CD4-positive, alpha-beta T cell (primary cell): ENCODE measurements at regions not wholly inside any gene's neighbourhood (a gene's known extent, or its start where the extent isn't known, plus 50 kb on each side); places are given as distances from the start of the nearest gene placed in this dataset.

Source experiments
- ATAC-seq: fragments of 200-7000 bp; cut with Tn5 transposase; one replicate; pipeline ENCODE4 v1.10.0; 2022; ENCODE audit warnings: mild to moderate bottlenecking; ENCODE audit not compliant: poor library complexity
- CTCF ChIA-PET: fragments of 350-600 bp; sonication (Branson Sonifier 250); formaldehyde crosslinking; loops from one replicate; lab custom pipeline; 2021; ENCODE audit warnings: antibody characterized with exemption, inconsistent platforms; lab: Charles Lee
- POLR2A ChIA-PET: fragments of 350-600 bp; sonication (Branson Sonifier 250); formaldehyde crosslinking; loops from one replicate; lab custom pipeline; 2021; ENCODE audit warnings: antibody characterized with exemption, inconsistent platforms; lab: Charles Lee
- DNase-seq, 14 experiments: peaks; one replicate each; pipeline ENCODE4 v3.0.0-alpha.2; 2013 to 2020; ENCODE audit warnings: mixed read lengths in 2 of 14
- H3K27ac ChIP-seq, 2 donors: one replicate each; pipeline versions ENCODE4 v1.5.1 to v1.7.0; 2013; ENCODE audit warnings: low read length in 2 of 2, low read depth in 1 of 2, mild to moderate bottlenecking in 1 of 2
- H3K27me3 ChIP-seq, 2 experiments: 1 replicate in 1 of 2; 2 replicates in 1 of 2; pipeline versions ENCODE4 v1.6.1 to v1.7.0; 2013; ENCODE audit warnings: low read length in 2 of 2, control low read depth in 1 of 2, mild to moderate bottlenecking in 1 of 2, moderate library complexity in 1 of 2; ENCODE audit not compliant: insufficient read depth in 2 of 2, control insufficient read depth in 1 of 2
- H3K36me3 ChIP-seq: one replicate; pipeline ENCODE4 v1.6.1; 2013; ENCODE audit warnings: low read length, control low read depth; ENCODE audit not compliant: insufficient read depth
- H3K4me1 ChIP-seq: one replicate; pipeline ENCODE4 v1.6.1; 2013; ENCODE audit warnings: low read length, control low read depth; ENCODE audit not compliant: insufficient read depth
- H3K4me3 ChIP-seq: one replicate; pipeline ENCODE4 v1.5.1; 2013; ENCODE audit warnings: mild to moderate bottlenecking, low read length, moderate library complexity
- H3K9me3 ChIP-seq, 2 experiments: 1 replicate in 1 of 2; 2 replicates in 1 of 2; pipeline versions ENCODE4 v1.6.1 to v1.7.0; 2013; ENCODE audit warnings: low read length in 2 of 2, mild to moderate bottlenecking in 2 of 2, control low read depth in 1 of 2, moderate library complexity in 1 of 2; ENCODE audit not compliant: control insufficient read depth in 1 of 2, insufficient read depth in 1 of 2
- H3K27ac Mint-ChIP-seq: one replicate; pipeline ENCODE4 v1.8.0; 2020; ENCODE audit warnings: mixed read lengths
- H3K27me3 Mint-ChIP-seq: one replicate; pipeline ENCODE4 v1.8.0; 2021; ENCODE audit warnings: mixed read lengths
- H3K36me3 Mint-ChIP-seq: one replicate; pipeline ENCODE4 v1.8.0; 2021; ENCODE audit warnings: low read depth, mixed read lengths
- H3K4me1 Mint-ChIP-seq: one replicate; pipeline ENCODE4 v1.8.0; 2021; ENCODE audit warnings: low read depth, mixed read lengths
- H3K4me3 Mint-ChIP-seq: one replicate; pipeline ENCODE4 v1.8.0; 2020; ENCODE audit warnings: mild to moderate bottlenecking, mixed read lengths
- H3K9me3 Mint-ChIP-seq: one replicate; pipeline ENCODE4 v1.8.0; 2020; ENCODE audit warnings: mixed read lengths
- intact Hi-C, 2 experiments: fragments of 100-400 bp; cut with DNase I in 1 of 2; cut with micrococcal nuclease in 1 of 2; formaldehyde crosslinking; loops; one replicate each; pipeline versions ENCODE4 v1.15.1 to v1.9.0; 2023 to 2025; cut with DNase I, micrococcal nuclease
- TF ChIP-seq, protein P1 (sequence below): fragments of 200-600 bp; IDR thresholded peaks from one replicate; pipeline ENCODE4 v1.8.0; 2022; ENCODE audit warnings: antibody characterized with exemption, mild to moderate bottlenecking

DNA sequence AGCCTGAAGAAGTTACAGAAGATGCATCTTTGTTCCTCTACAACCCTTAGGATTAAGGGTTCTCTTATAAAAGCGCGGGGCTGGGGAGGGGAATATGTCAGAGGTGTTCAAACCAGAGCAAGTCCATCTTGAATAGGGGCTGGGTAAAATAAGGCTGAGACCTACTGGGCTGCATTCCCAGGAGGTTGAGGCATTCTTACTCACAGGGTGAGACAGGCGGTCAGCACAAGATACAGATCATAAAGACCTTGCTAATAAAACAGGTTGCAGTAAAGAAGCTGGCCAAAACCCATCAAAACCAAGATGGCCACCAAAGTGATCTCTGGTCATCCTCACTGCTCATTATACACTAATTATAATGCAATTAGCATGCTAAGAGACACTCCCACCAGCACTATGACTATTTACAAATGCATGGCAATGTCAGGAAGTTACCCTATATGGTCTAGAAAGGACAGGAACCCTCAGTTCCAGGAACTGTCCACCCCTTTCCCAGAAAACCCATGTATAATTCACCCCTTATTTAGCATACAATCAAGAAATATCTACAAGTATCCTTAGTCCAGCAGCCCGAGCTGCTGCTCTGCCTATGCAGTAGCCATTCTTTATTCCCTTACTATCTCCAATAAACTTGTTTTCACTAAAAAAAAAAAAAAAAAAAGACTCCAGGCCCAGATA, 108.1 kb upstream of the FOXN3 start:
- H3K27ac Mint-ChIP-seq, result no peak overlapping the region
- peaks cover 6 to 8% of the 10 kb centered on the region in 2 experiments for H3K9me3 ChIP-seq
- H3K4me1 Mint-ChIP-seq, result peaks cover 42% of the 10 kb centered on the region
- H3K27ac ChIP-seq, result no peak overlapping the region
- peaks cover 8% of the 10 kb centered on the region for H3K9me3 Mint-ChIP-seq
- H3K27me3 Mint-ChIP-seq, result no peaks in the 10 kb centered on the region
- ChIA-PET POLR2A (no interaction called here), CTCF (no interaction called here)
- no peak overlapping the region for H3K4me3 ChIP-seq
- H3K36me3 Mint-ChIP-seq, result peaks cover 82% of the 10 kb centered on the region
- H3K27me3 ChIP-seq, result no peaks in the 10 kb centered on the region
- peaks cover 6% of the 10 kb centered on the region for H3K36me3 ChIP-seq
- H3K4me3 Mint-ChIP-seq, result no peak overlapping the region
- intact Hi-C loops, result no loop called here
- peaks cover 2% of the 10 kb centered on the region for H3K4me1 ChIP-seq
- DNase-seq (no peak), ATAC-seq (no peak)
- TF ChIP-seq, protein P1, sequence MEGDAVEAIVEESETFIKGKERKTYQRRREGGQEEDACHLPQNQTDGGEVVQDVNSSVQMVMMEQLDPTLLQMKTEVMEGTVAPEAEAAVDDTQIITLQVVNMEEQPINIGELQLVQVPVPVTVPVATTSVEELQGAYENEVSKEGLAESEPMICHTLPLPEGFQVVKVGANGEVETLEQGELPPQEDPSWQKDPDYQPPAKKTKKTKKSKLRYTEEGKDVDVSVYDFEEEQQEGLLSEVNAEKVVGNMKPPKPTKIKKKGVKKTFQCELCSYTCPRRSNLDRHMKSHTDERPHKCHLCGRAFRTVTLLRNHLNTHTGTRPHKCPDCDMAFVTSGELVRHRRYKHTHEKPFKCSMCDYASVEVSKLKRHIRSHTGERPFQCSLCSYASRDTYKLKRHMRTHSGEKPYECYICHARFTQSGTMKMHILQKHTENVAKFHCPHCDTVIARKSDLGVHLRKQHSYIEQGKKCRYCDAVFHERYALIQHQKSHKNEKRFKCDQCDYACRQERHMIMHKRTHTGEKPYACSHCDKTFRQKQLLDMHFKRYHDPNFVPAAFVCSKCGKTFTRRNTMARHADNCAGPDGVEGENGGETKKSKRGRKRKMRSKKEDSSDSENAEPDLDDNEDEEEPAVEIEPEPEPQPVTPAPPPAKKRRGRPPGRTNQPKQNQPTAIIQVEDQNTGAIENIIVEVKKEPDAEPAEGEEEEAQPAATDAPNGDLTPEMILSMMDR, result no peak

DNA sequence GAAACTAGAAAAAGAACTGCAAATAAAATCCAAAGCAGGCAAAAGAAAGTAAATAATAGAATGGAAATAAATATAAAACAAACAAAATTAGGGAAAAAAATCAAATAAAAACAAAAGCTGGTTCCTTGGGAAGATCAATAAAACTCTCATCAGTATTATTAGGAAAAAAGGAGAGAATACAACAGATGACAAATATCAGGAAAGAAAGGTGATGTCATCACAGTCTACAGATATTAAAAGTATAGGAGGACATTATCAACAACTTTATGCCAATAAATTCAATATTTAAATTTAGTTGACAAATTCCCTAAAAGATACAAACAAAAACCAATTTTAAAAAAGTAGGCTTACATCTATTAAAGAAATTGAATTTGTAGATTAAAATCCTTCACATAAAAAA, 107.4 kb upstream of the FOXN3 start:
- H3K36me3 Mint-ChIP-seq, result peaks cover 82% of the 10 kb centered on the region
- Histone ChIP-seq H3K4me1 (peaks cover 3% of the 10 kb centered on the region), H3K9me3 (peaks cover 6 to 11% of the 10 kb centered on the region in 2 experiments), H3K36me3 (peaks cover 6% of the 10 kb centered on the region), H3K27me3 (no peaks in the 10 kb centered on the region), H3K27ac (no peak overlapping the region), H3K4me3 (no peak overlapping the region)
- H3K4me3 Mint-ChIP-seq, result no peak overlapping the region
- no peak for ATAC-seq
- no peak for DNase-seq
- POLR2A ChIA-PET, result no interaction called here
- no peak overlapping the region for H3K27ac Mint-ChIP-seq
- TF ChIP-seq, protein P1, result no peak
- intact Hi-C loops, result no loop called here
- CTCF ChIA-PET, result interaction anchor here (0.9 kb wide), 1 partner anchor 10 kb away, joined by 5 read pairs; no protein-coding TSS in a partner anchor
- H3K4me1 Mint-ChIP-seq, result peaks cover 46% of the 10 kb centered on the region
- H3K27me3 Mint-ChIP-seq, result no peaks in the 10 kb centered on the region
- peaks cover 8% of the 10 kb centered on the region for H3K9me3 Mint-ChIP-seq

- CTCF ChIA-PET, result no interaction called here
- ATAC-seq (no peak), DNase-seq (no peak)
- H3K27me3 Mint-ChIP-seq, result no peaks in the 10 kb centered on the region
- peaks cover 6% of the 10 kb centered on the region for H3K36me3 ChIP-seq
- peaks cover 4 to 6% of the 10 kb centered on the region in 2 experiments for H3K9me3 ChIP-seq
- H3K4me3 Mint-ChIP-seq, result no peak overlapping the region
- TF ChIP-seq, protein P1, result no peak
- H3K4me1 ChIP-seq, result peaks cover 9% of the 10 kb centered on the region
- no peak overlapping the region for H3K27ac Mint-ChIP-seq
- H3K27me3 ChIP-seq, result no peaks in the 10 kb centered on the region
- H3K9me3 Mint-ChIP-seq, result peaks cover 4% of the 10 kb centered on the region
- H3K4me3 ChIP-seq, result no peak overlapping the region
- POLR2A ChIA-PET, result no interaction called here
- no peak overlapping the region for H3K27ac ChIP-seq
- peaks cover 62% of the 10 kb centered on the region for H3K4me1 Mint-ChIP-seq
- H3K36me3 Mint-ChIP-seq, result peaks cover 79% of the 10 kb centered on the region
- intact Hi-C loops, result no loop called here
Measured at GRCh38 chr14:89521988-89522387, 105.0 kb upstream of the FOXN3 start.
